Left ventricle myocardium inferior (tissue), 1 donor: ENCODE measurements at regions not wholly inside any gene's neighbourhood (a gene's known extent, or its start where the extent isn't known, plus 50 kb on each side); places are given as distances from the start of the nearest gene placed in this dataset.

Source experiments
- DNase-seq: peaks from one replicate; pipeline ENCODE4 v3.0.0-alpha.2; 2020
- H3K27ac ChIP-seq: fragments of 200-600 bp; replicated peaks from 2 replicates; pipeline ENCODE4 v1.8.0; 2021
- H3K27me3 ChIP-seq: fragments of 200-600 bp; 2 replicates; pipeline ENCODE4 v1.8.0; 2021; ENCODE audit warnings: low read depth
- H3K36me3 ChIP-seq: fragments of 200-600 bp; 2 replicates; pipeline ENCODE4 v1.8.0; 2021
- H3K4me1 ChIP-seq: fragments of 200-600 bp; 2 replicates; pipeline ENCODE4 v1.8.0; 2021
- H3K4me3 ChIP-seq: fragments of 200-600 bp; 2 replicates; pipeline ENCODE4 v1.8.0; 2021; ENCODE audit warnings: mild to moderate bottlenecking, moderate library complexity
- H3K9me3 ChIP-seq: fragments of 200-600 bp; replicated peaks from 2 replicates; pipeline ENCODE4 v1.8.0; 2021
- CTCF ChIP-seq: fragments of 200-600 bp; IDR thresholded peaks from 2 replicates; pipeline ENCODE4 v1.8.0; 2021; ENCODE audit warnings: antibody characterized with exemption, mild to moderate bottlenecking, borderline replicate concordance
- intact Hi-C: fragments of 100-400 bp; cut with micrococcal nuclease; formaldehyde crosslinking; loops from one replicate; pipeline ENCODE4 v1.11.0; 2022
- donor health status: DM: no; HTN: yes; CAD: no; lungs with severe emphysema.

DNA sequence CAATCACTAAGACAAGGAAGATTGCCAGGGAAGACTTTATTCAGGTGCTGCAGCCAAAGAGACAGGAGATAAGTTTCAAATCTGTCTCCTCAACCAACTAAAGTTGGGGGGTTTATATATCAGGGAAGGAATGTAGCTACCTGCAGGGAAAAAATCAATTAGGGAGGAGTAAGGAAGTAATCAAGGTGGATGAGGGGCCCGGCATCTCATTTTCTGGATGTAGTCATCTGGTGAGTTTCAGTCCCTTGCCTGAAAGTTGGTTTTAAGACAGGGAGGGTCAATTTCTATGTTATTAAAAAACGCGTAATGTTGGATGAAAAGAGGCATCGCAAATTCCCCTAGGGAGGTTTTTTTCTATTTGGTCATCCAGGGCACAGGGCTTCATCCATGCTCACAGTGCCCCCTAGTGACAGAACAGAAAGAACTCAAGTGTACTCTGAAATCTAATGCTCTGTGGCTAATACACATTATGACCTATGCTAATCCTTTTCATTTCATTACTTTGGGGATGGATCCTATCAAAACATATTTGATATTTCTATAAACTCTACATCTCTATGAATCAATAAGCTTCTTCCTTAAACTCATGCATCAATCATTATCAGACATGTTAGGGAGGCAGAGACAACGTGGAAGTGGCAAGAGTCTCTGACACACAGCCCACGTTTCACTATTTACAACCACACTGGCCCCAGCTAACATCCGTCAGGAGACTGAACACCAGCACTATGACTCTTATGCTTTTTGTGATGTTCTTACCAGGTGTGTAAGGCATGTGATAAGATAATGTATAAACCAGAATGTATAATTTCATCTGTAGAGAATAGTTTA, 1577.0 kb upstream of the TENM3 start:
- intact Hi-C loops: no loop called here
- H3K9me3 ChIP-seq: no peaks in the 10 kb centered on the region
- no peak overlapping the region for H3K27ac ChIP-seq
- peak; percentile 50 for TF ChIP-seq CTCF
- no peaks in the 10 kb centered on the region for H3K27me3 ChIP-seq
- DNase-seq: no peak
- no peaks in the 10 kb centered on the region for H3K36me3 ChIP-seq
- H3K4me1 ChIP-seq: no peaks in the 10 kb centered on the region
- no peak overlapping the region for H3K4me3 ChIP-seq

DNA sequence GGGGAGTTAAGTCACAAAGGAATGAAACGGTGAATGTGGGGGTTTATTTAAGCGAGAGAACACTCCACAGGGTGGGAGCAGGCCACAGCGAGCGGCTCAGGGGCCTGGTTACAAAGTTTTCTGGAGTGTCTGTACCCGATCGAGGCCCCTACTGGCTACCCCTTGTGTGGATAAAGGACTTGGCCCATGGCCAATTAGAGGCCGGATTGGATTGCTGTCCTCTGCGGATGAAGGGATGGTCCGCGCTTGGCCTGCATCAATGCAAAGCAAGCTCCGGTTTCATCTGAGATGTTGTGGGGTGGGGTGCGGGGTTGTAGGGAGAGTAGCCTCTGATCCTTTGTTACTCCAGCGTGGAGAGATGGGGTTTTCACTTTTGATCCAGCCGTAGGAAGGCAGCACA, 1574.5 kb upstream of the TENM3 start:
- H3K4me3 ChIP-seq: no peak overlapping the region
- H3K27me3 ChIP-seq: no peaks in the 10 kb centered on the region
- no peaks in the 10 kb centered on the region for H3K4me1 ChIP-seq
- intact Hi-C loops: no loop called here
- DNase-seq: no peak
- no peak for TF ChIP-seq CTCF
- H3K27ac ChIP-seq: no peak overlapping the region
- H3K9me3 ChIP-seq: no peaks in the 10 kb centered on the region
- no peaks in the 10 kb centered on the region for H3K36me3 ChIP-seq

DNA sequence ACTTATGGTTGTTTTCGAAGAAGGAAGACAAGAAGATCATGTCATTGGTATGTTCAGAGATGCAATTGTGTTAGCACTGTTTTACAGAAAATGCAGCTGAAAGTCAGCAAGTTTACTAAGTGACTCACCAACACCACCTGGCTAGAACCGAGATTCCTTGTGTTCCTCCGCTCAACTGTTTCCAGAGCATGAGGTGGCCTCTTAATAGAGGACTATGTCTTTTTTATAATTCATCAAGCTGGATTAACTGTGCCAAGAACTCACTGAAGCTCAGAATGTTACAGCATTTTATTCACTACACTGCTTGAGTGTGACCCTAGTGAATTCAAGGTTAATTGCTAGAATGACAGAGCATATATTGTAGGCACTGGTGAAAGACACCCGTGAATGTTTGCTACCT, 1573.5 kb upstream of the TENM3 start:
- H3K9me3 ChIP-seq: no peaks in the 10 kb centered on the region
- no peak for TF ChIP-seq CTCF
- H3K27me3 ChIP-seq: no peaks in the 10 kb centered on the region
- intact Hi-C loops: no loop called here
- H3K36me3 ChIP-seq: no peaks in the 10 kb centered on the region
- H3K4me1 ChIP-seq: no peaks in the 10 kb centered on the region
- no peak for DNase-seq
- no peak overlapping the region for H3K4me3 ChIP-seq
- H3K27ac ChIP-seq: no peak overlapping the region

GRCh38 chr4:180674619-180675358, 1568.4 kb upstream of the TENM3 start:
- no peak for TF ChIP-seq CTCF
- DNase-seq: no peak
- Histone ChIP-seq H3K4me1 (no peaks in the 10 kb centered on the region), H3K27ac (no peak overlapping the region), H3K9me3 (no peaks in the 10 kb centered on the region), H3K36me3 (no peaks in the 10 kb centered on the region), H3K27me3 (no peaks in the 10 kb centered on the region), H3K4me3 (no peak overlapping the region)
- intact Hi-C loops: no loop called here

GRCh38 chr4:180675359-180675650, 1567.9 kb upstream of the TENM3 start:
- no peaks in the 10 kb centered on the region for H3K27me3 ChIP-seq
- TF ChIP-seq CTCF: no peak
- intact Hi-C loops: no loop called here
- H3K4me3 ChIP-seq: no peak overlapping the region
- DNase-seq: no peak
- no peaks in the 10 kb centered on the region for H3K9me3 ChIP-seq
- H3K4me1 ChIP-seq: no peaks in the 10 kb centered on the region
- no peaks in the 10 kb centered on the region for H3K36me3 ChIP-seq
- no peak overlapping the region for H3K27ac ChIP-seq
